Activated CD8-positive, alpha-beta T cell treated with anti-CD3 and anti-CD28 coated beads for 36 hours (primary cell): ENCODE measurements at regions not wholly inside any gene's neighbourhood (a gene's known extent, or its start where the extent isn't known, plus 50 kb on each side); places are given as distances from the start of the nearest gene placed in this dataset.

Experiments used
- ATAC-seq: fragments of 200-7000 bp; cut with Tn5 transposase; one replicate; pipeline ENCODE4 v1.10.0; 2021; ENCODE audit warnings: mild to moderate bottlenecking, moderate library complexity
- CTCF ChIA-PET: fragments of 350-600 bp; sonication (Branson Sonifier 250); formaldehyde crosslinking; loops from one replicate; lab custom pipeline; 2021; ENCODE audit warnings: antibody characterized with exemption; lab: Charles Lee
- POLR2A ChIA-PET: fragments of 350-600 bp; sonication (Branson Sonifier 250); formaldehyde crosslinking; loops from one replicate; lab custom pipeline; 2021; ENCODE audit warnings: antibody characterized with exemption; lab: Charles Lee
- DNase-seq: peaks from one replicate; pipeline ENCODE4 v3.0.0-alpha.2; 2020
- H3K27ac Mint-ChIP-seq: one replicate; pipeline ENCODE4 v1.8.0; 2021; ENCODE audit warnings: mild to moderate bottlenecking, mixed read lengths
- H3K27me3 Mint-ChIP-seq: one replicate; pipeline ENCODE4 v1.8.0; 2021; ENCODE audit warnings: mixed read lengths
- H3K36me3 Mint-ChIP-seq: one replicate; pipeline ENCODE4 v1.8.0; 2021; ENCODE audit warnings: low read depth, mixed read lengths
- H3K4me1 Mint-ChIP-seq: one replicate; pipeline ENCODE4 v1.8.0; 2021; ENCODE audit warnings: low read depth, mixed read lengths
- H3K4me3 Mint-ChIP-seq: one replicate; pipeline ENCODE4 v1.8.0; 2021; ENCODE audit warnings: mild to moderate bottlenecking, moderate library complexity, mixed read lengths
- H3K9me3 Mint-ChIP-seq: one replicate; pipeline ENCODE4 v1.8.0; 2021; ENCODE audit warnings: mixed read lengths
- intact Hi-C: fragments of 100-400 bp; cut with micrococcal nuclease; formaldehyde crosslinking; loops from one replicate; pipeline ENCODE4 v1.10.0; 2022
- TF ChIP-seq, protein P1 (sequence below): fragments of 200-600 bp; IDR thresholded peaks from one replicate; pipeline ENCODE4 v1.8.0; 2022; ENCODE audit warnings: antibody characterized with exemption, mild to moderate bottlenecking

DNA sequence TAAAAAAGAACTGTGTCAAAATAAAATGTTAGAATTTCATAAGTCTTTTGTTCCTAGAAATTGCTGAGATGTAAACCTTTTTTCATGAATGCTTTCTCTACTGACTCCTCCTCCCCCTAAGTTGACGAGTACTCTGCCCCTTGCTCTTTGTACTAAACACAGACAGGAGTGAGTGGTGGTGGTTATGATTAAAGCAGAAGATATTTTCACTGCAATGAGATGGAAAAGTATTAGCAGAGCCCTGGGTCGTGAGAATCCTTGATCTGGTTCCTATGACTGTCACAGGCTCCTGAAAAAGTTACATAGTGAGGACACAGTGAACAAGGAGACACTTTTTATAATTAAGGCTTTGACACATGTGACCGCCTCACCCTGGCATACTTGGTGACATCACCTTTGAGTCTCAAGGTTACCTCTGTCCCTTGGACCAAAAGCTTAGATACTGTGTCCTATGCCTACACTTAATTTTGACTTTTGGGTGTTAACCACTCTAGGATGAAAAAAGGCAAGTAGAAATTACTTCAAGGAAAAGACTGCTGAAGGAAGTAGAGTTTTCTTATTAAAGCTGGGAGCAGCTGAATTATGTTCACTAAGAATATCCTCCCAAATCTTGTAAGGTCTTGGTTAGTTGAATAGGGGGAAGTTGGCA lies 130.4 kb upstream of the LYSMD4 start:
- no peaks in the 10 kb centered on the region for H3K27me3 Mint-ChIP-seq
- no peak overlapping the region for H3K27ac Mint-ChIP-seq
- POLR2A ChIA-PET, result no interaction called here
- CTCF ChIA-PET, result no interaction called here
- H3K9me3 Mint-ChIP-seq, result no peaks in the 10 kb centered on the region
- no peaks in the 10 kb centered on the region for H3K4me1 Mint-ChIP-seq
- no peak for DNase-seq
- ATAC-seq, result no peak
- intact Hi-C loops, result no loop called here
- TF ChIP-seq, protein P1, sequence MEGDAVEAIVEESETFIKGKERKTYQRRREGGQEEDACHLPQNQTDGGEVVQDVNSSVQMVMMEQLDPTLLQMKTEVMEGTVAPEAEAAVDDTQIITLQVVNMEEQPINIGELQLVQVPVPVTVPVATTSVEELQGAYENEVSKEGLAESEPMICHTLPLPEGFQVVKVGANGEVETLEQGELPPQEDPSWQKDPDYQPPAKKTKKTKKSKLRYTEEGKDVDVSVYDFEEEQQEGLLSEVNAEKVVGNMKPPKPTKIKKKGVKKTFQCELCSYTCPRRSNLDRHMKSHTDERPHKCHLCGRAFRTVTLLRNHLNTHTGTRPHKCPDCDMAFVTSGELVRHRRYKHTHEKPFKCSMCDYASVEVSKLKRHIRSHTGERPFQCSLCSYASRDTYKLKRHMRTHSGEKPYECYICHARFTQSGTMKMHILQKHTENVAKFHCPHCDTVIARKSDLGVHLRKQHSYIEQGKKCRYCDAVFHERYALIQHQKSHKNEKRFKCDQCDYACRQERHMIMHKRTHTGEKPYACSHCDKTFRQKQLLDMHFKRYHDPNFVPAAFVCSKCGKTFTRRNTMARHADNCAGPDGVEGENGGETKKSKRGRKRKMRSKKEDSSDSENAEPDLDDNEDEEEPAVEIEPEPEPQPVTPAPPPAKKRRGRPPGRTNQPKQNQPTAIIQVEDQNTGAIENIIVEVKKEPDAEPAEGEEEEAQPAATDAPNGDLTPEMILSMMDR, result no peak
- H3K4me3 Mint-ChIP-seq, result no peak overlapping the region
- H3K36me3 Mint-ChIP-seq, result peaks cover 10% of the 10 kb centered on the region

DNA sequence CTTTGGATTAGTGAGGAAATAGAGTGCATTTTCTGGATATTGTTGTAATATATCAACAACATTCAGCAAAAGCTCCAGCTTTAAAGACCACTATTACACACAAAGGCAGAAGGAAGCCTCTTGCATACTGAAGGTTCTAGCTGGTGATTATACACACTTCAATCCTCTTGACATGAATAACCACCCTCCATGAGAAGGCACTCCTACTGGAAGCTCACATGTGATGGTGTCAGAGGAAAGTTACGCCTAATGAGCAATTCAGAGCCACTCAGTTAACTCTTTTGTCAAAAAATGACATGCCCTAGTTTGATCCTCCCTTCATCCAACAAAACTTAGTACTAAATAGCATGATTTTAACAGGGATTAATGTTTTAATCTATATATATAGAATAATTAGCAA lies 124.6 kb upstream of the LYSMD4 start:
- intact Hi-C loops, result no loop called here
- no peak overlapping the region for H3K27ac Mint-ChIP-seq
- TF ChIP-seq, protein P1, result no peak
- H3K4me3 Mint-ChIP-seq, result no peak overlapping the region
- H3K4me1 Mint-ChIP-seq, result no peaks in the 10 kb centered on the region
- H3K27me3 Mint-ChIP-seq, result no peaks in the 10 kb centered on the region
- DNase-seq, result no peak
- H3K9me3 Mint-ChIP-seq, result no peaks in the 10 kb centered on the region
- H3K36me3 Mint-ChIP-seq, result peaks cover 17% of the 10 kb centered on the region
- POLR2A ChIA-PET, result no interaction called here
- no peak for ATAC-seq
- CTCF ChIA-PET, result no interaction called here

DNA sequence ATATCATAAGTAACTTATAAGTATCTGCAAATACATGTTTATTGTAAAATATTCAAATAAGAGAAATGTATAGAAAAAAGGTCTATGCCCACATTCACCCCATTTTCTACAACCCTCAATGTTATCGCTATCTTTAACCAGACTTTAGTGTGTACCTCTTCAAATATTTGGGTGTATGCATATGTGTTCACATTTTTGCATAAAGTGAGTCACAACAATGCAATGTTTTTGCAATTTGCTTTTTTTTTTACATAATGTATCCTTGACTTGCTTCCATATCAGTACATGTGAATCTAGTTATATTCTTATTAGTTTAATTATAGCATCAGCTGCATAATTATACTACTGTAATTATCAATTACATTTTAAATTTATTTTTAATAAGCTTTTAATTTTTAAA lies 117.3 kb upstream of the LYSMD4 start:
- Mint-ChIP-seq H3K27ac (no peak overlapping the region), H3K4me3 (no peak overlapping the region), H3K9me3 (peaks cover 5% of the 10 kb centered on the region), H3K36me3 (peaks cover 25% of the 10 kb centered on the region), H3K4me1 (peaks cover 19% of the 10 kb centered on the region), H3K27me3 (no peaks in the 10 kb centered on the region)
- TF ChIP-seq, protein P1, result no peak
- DNase-seq (no peak), ATAC-seq (no peak)
- intact Hi-C loops, result no loop called here
- ChIA-PET POLR2A (no interaction called here), CTCF (no interaction called here)

DNA sequence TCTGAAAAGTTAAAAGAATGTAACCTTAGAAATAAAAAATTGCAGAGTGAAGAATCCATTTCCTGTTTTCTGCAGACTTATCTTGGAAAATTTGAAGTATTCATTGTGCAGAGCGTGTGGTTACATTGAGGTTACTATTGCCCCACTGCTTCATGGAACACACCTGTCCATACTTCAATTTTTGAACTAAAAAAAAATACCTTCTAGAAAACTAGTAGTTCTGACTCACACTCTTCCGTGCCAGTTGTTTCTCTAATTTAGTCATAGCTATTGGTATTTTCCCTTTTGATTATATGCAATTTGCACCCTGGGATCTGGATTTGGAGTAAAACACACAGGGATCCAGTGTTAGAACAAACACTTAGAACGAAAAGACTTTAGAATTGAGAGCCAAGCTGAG lies 111.8 kb upstream of the LYSMD4 start:
- TF ChIP-seq, protein P1, result no peak
- Mint-ChIP-seq H3K9me3 (peaks cover 5% of the 10 kb centered on the region), H3K27me3 (no peaks in the 10 kb centered on the region), H3K27ac (peak overlapping the region; percentile 87), H3K4me1 (peaks cover 60% of the 10 kb centered on the region), H3K36me3 (peaks cover 33% of the 10 kb centered on the region), H3K4me3 (no peak overlapping the region)
- ATAC-seq (peak; percentile 79), DNase-seq (peak; percentile 68)
- POLR2A ChIA-PET, result interaction anchor here (0.6 kb wide), 2 partner anchors 33 to 1754 kb away, joined by 3 read pairs; no protein-coding TSS in a partner anchor
- CTCF ChIA-PET, result no interaction called here
- intact Hi-C loops, result no loop called here

DNA sequence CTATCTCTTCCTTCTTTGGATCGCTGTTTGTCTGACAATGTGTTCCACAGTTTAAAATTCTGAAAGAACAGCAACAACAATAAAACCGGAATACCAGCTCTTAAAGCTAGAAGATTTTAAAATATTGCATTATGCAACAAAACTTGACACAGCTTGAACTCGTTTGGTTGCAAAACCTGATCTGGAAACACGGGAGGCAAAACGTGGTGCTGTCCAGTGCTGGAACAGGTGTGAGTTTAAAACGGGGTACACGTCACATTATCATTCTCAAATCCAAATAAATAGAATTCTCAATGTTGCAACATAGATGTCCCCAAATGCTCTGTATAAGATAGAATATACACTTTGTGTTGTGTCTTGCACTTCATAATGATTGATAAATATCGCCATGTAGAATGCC lies 110.9 kb upstream of the LYSMD4 start:
- no peak overlapping the region for H3K4me3 Mint-ChIP-seq
- H3K27me3 Mint-ChIP-seq, result no peaks in the 10 kb centered on the region
- ChIA-PET POLR2A (no interaction called here), CTCF (no interaction called here)
- DNase-seq, result no peak
- peaks cover 5% of the 10 kb centered on the region for H3K9me3 Mint-ChIP-seq
- TF ChIP-seq, protein P1, result no peak
- ATAC-seq, result no peak
- peak overlapping the region; percentile 87 for H3K27ac Mint-ChIP-seq
- peaks cover 62% of the 10 kb centered on the region for H3K4me1 Mint-ChIP-seq
- intact Hi-C loops, result no loop called here
- H3K36me3 Mint-ChIP-seq, result peaks cover 41% of the 10 kb centered on the region
